ENCODE measurements at regions not wholly inside any gene's neighbourhood (a gene's known extent, or its start where the extent isn't known, plus 50 kb on each side); places are given as distances from the start of the nearest gene placed in this dataset.
"Not testable (repeated sequence)": the region's sequence is repeated elsewhere in the genome, so short reads cannot be mapped to it uniquely, and the experiment has no call there.

- no peak for DNase-seq (ENCODE audit: low read depth)
- H3K4me3 ChIP-seq (ENCODE audit: low read depth, low read length) = no peak overlapping the region
These were observed 1388.1 kb downstream of the AMY1C start for GRCh38 chr1:105137543-105138457.

GRCh38 chr1:105138458-105138893 is 1388.8 kb downstream of the AMY1C start:
- H3K4me3 ChIP-seq (ENCODE audit: low read depth, low read length) = no peak overlapping the region
- no peak for DNase-seq (ENCODE audit: low read depth)

- no peak overlapping the region for H3K4me3 ChIP-seq (ENCODE audit: low read depth, low read length)
- DNase-seq (ENCODE audit: low read depth) = no peak
These were observed 1423.1 kb downstream of the AMY1C start for GRCh38 chr1:105172788-105173187.

GRCh38 chr1:105180789-105181188 is 1431.1 kb downstream of the AMY1C start:
- no peak overlapping the region for H3K4me3 ChIP-seq (ENCODE audit: low read depth, low read length)
- no peak for DNase-seq (ENCODE audit: low read depth)

- no peak overlapping the region for H3K4me3 ChIP-seq (ENCODE audit: low read depth, low read length)
- DNase-seq (ENCODE audit: low read depth) = no peak
These were observed 1455.2 kb downstream of the AMY1C start for GRCh38 chr1:105204836-105205371.

- DNase-seq (ENCODE audit: low read depth) = no peak
- H3K4me3 ChIP-seq (ENCODE audit: low read depth, low read length) = no peak overlapping the region
These were observed 1458.9 kb downstream of the AMY1C start for GRCh38 chr1:105208581-105208980.

GRCh38 chr1:105210747-105211146 is 1461.0 kb downstream of the AMY1C start:
- H3K4me3 ChIP-seq (ENCODE audit: low read depth, low read length) = no peak overlapping the region
- no peak for DNase-seq (ENCODE audit: low read depth)

GRCh38 chr1:105231378-105231777 is 1481.7 kb downstream of the AMY1C start:
- no peak for DNase-seq (ENCODE audit: low read depth)
- H3K4me3 ChIP-seq (ENCODE audit: low read depth, low read length) = no peak overlapping the region

GRCh38 chr1:105243411-105243810 is 1493.7 kb downstream of the AMY1C start:
- no peak for DNase-seq (ENCODE audit: low read depth)
- H3K4me3 ChIP-seq (ENCODE audit: low read depth, low read length) = no peak overlapping the region

- DNase-seq (ENCODE audit: low read depth) = no peak
- H3K4me3 ChIP-seq (ENCODE audit: low read depth, low read length) = no peak overlapping the region
These were observed 1494.3 kb downstream of the AMY1C start for GRCh38 chr1:105243969-105244368.

GRCh38 chr1:105254906-105255305 is 1505.2 kb downstream of the AMY1C start:
- H3K4me3 ChIP-seq (ENCODE audit: low read depth, low read length) = no peak overlapping the region

GRCh38 chr1:105260001-105260400 is 1510.3 kb downstream of the AMY1C start:
- no peak for DNase-seq (ENCODE audit: low read depth)
- H3K4me3 ChIP-seq (ENCODE audit: low read depth, low read length) = no peak overlapping the region

More at GRCh38 chr1:105254906-105255305, 1505.2 kb downstream of the AMY1C start:
- DNase-seq (ENCODE audit: low read depth) = no peak

GRCh38 chr1:105270966-105271365 is 1521.3 kb downstream of the AMY1C start:
- no peak overlapping the region for H3K4me3 ChIP-seq (ENCODE audit: low read depth, low read length)
- DNase-seq (ENCODE audit: low read depth) = no peak

GRCh38 chr1:105272376-105272775 is 1522.7 kb downstream of the AMY1C start:
- not testable (repeated sequence) for DNase-seq (ENCODE audit: low read depth); H3K4me3 ChIP-seq (ENCODE audit: low read depth, low read length)

- no peak for DNase-seq (ENCODE audit: low read depth)
- H3K4me3 ChIP-seq (ENCODE audit: low read depth, low read length) = no peak overlapping the region
These were observed 1545.1 kb downstream of the AMY1C start for GRCh38 chr1:105294838-105295237.

- DNase-seq (ENCODE audit: low read depth) = no peak
- no peak overlapping the region for H3K4me3 ChIP-seq (ENCODE audit: low read depth, low read length)
These were observed 1560.4 kb downstream of the AMY1C start for GRCh38 chr1:105310063-105310462.

- DNase-seq (ENCODE audit: low read depth) = no peak
- no peak overlapping the region for H3K4me3 ChIP-seq (ENCODE audit: low read depth, low read length)
These were observed 1568.3 kb downstream of the AMY1C start for GRCh38 chr1:105317976-105318375.

- no peak overlapping the region for H3K4me3 ChIP-seq (ENCODE audit: low read depth, low read length)
- DNase-seq (ENCODE audit: low read depth) = no peak
These were observed 1577.2 kb downstream of the AMY1C start for GRCh38 chr1:105326886-105327285.

- no peak for DNase-seq (ENCODE audit: low read depth)
- H3K4me3 ChIP-seq (ENCODE audit: low read depth, low read length) = no peak overlapping the region
These were observed 1587.7 kb downstream of the AMY1C start for GRCh38 chr1:105337420-105337819.

- H3K4me3 ChIP-seq (ENCODE audit: low read depth, low read length) = no peak overlapping the region
- DNase-seq (ENCODE audit: low read depth) = no peak
These were observed 1593.6 kb downstream of the AMY1C start for GRCh38 chr1:105343317-105343716.

- DNase-seq (ENCODE audit: low read depth) = no peak
- no peak overlapping the region for H3K4me3 ChIP-seq (ENCODE audit: low read depth, low read length)
These were observed 1609.8 kb downstream of the AMY1C start for GRCh38 chr1:105359457-105359856.

Data from skeletal muscle cell (primary cell).